DND-41 (cell line): ENCODE measurements at regions not wholly inside any gene's neighbourhood (a gene's known extent, or its start where the extent isn't known, plus 50 kb on each side); places are given as distances from the start of the nearest gene placed in this dataset.

Experiments used
- ATAC-seq: fragments of 200-7000 bp; cut with Tn5 transposase; 3 replicates; pipeline ENCODE4 v1.9.1; 2021; ENCODE audit warnings: low read depth; ENCODE audit not compliant: insufficient read depth
- DNase-seq: peaks from one replicate; pipeline ENCODE4 v3.0.0-alpha.2; 2020
- H2AFZ ChIP-seq: 2 replicates; pipeline ENCODE4 v1.6.0; 2012; ENCODE audit warnings: low read depth, low read length
- H3K27ac ChIP-seq: 2 replicates; pipeline ENCODE4 v1.5.1; 2012; ENCODE audit warnings: low read length, inconsistent platforms
- H3K27me3 ChIP-seq: fragments of 200-600 bp; sonication (generic); 2 replicates; pipeline ENCODE4 v1.6.0; 2012; ENCODE audit warnings: low read length, mild to moderate bottlenecking, inconsistent platforms; ENCODE audit not compliant: insufficient read depth, poor library complexity
- H3K36me3 ChIP-seq: 2 replicates; pipeline ENCODE4 v1.5.1; 2012; ENCODE audit warnings: low read length, inconsistent platforms; ENCODE audit not compliant: insufficient read depth
- H3K4me1 ChIP-seq: 2 replicates; pipeline ENCODE4 v1.5.1; 2012; ENCODE audit warnings: mild to moderate bottlenecking, low read length; ENCODE audit not compliant: insufficient read depth
- H3K4me2 ChIP-seq: 2 replicates; pipeline ENCODE4 v1.6.0; 2012; ENCODE audit warnings: mild to moderate bottlenecking, moderate library complexity, low read length, inconsistent platforms; ENCODE audit not compliant: insufficient read depth
- H3K4me3 ChIP-seq, 2 experiments: fragments of 200-600 bp in 1 of 2; shearing (Covaris generic) in 1 of 2; 2 replicates each; pipeline ENCODE4 v1.5.1; 2012 to 2016; ENCODE audit warnings: inconsistent platforms in 2 of 2, low read length in 2 of 2, mild to moderate bottlenecking in 2 of 2, low read depth in 1 of 2, moderate library complexity in 1 of 2
- H3K79me2 ChIP-seq: 2 replicates; pipeline ENCODE4 v1.6.0; 2012; ENCODE audit warnings: low read length, inconsistent platforms; ENCODE audit not compliant: insufficient read depth
- H3K9ac ChIP-seq: 2 replicates; pipeline ENCODE4 v1.6.0; 2012; ENCODE audit warnings: low read depth, mild to moderate bottlenecking, inconsistent platforms, low read length, moderate library complexity
- H3K9me3 ChIP-seq: 2 replicates; pipeline ENCODE4 v1.5.1; 2012; ENCODE audit warnings: low read length, moderate library complexity, mild to moderate bottlenecking, inconsistent platforms; ENCODE audit not compliant: insufficient read depth, severe bottlenecking
- H4K20me1 ChIP-seq: 2 replicates; pipeline ENCODE4 v1.6.0; 2012; ENCODE audit warnings: low read length; ENCODE audit not compliant: insufficient read depth
- CTCF ChIP-seq: IDR thresholded peaks from 2 replicates; pipeline ENCODE4 v1.5.1; 2012; ENCODE audit warnings: borderline replicate concordance, low read length, moderate library complexity, mild to moderate bottlenecking; ENCODE audit not compliant: poor library complexity, severe bottlenecking; ENCODE audit errors: extremely low read depth
- EZH2 ChIP-seq: IDR thresholded peaks from 3 replicates; pipeline ENCODE4 v1.6.1; 2012; ENCODE audit warnings: borderline replicate concordance, low read depth, mild to moderate bottlenecking, moderate library complexity, low read length, inconsistent platforms; ENCODE audit not compliant: severe bottlenecking

DNA sequence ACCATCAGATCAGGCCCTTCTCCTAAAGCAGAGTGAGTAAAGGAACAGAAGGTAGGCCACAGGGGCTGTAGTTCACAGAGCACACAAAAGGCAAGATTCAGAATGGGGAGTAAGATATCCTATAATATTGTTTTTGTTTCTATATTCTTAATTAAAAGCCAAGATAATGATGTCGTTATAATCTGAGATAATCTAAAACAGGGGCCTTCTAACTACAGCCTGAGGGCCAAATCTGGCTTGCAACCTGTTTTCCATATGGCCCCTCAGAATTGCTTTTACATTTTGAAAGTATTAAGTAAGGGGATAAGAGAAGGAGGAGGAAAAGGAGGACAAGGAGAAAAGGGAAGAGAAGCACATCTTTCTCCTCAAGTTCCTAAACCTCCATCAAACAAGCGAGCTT is 435.8 kb downstream of the CSNK1G3 start:
- H3K4me2 ChIP-seq = no peak overlapping the region
- DNase-seq (no peak), ATAC-seq (no peak)
- H4K20me1 ChIP-seq = no peaks in the 10 kb centered on the region
- H3K79me2 ChIP-seq = no peaks in the 10 kb centered on the region
- H3K27ac ChIP-seq = no peak overlapping the region
- no peak overlapping the region for H3K9ac ChIP-seq
- no peaks in the 10 kb centered on the region for H3K4me1 ChIP-seq
- H3K4me3 ChIP-seq = no peak overlapping the region
- TF ChIP-seq CTCF = no peak
- H3K27me3 ChIP-seq = no peaks in the 10 kb centered on the region
- no peaks in the 10 kb centered on the region for H3K9me3 ChIP-seq
- no peaks in the 10 kb centered on the region for H3K36me3 ChIP-seq
- no peak overlapping the region; the same call in 1 of the 2 replicates for H2AFZ ChIP-seq

DNA sequence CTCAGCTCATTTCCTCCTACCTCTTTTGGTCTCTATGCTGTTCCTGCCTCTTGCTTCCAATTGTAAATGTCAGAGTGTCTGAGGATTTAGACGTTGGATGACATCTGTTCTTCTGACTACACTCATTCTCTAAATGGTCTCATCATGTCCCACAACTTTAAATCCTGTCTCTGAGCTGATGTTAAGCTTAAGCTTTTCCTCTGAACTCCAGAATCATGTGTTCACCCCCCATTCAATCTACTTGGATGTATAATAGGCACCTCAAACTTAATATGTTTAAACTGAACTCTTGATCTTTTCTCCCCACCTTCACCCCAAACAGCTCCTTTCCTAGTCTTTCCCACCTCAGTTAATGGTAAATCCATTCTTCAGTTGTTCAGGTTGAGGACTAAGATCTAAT is 433.6 kb downstream of the CSNK1G3 start:
- H3K36me3 ChIP-seq = no peaks in the 10 kb centered on the region
- ATAC-seq = no peak

DNA sequence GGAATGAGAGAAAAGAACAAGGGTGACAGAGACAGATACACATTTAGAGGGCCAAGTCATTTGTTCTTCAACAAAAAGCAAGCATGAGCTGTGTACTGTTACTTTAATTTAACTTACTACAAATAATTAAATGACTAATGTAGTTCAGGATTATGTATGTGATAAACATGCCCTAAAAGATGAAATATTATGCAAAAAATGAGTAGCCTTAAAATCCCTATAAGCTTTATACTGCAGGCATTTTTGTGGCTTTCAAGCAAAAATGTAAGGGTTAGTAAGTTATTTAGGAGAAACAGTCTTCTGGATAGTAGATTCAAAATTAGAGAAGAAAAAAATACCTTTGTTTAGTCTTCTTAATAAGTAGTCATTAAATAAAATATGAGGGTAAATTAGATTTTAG is 431.2 kb downstream of the CSNK1G3 start:
- Histone ChIP-seq H3K4me3 (no peak overlapping the region), H2AFZ (no peak overlapping the region), H3K4me2 (no peak overlapping the region), H3K4me1 (no peaks in the 10 kb centered on the region), H3K27ac (no peak overlapping the region), H3K27me3 (no peaks in the 10 kb centered on the region), H3K9ac (no peak overlapping the region), H3K79me2 (no peaks in the 10 kb centered on the region), H3K9me3 (peaks cover 10% of the 10 kb centered on the region), H4K20me1 (no peaks in the 10 kb centered on the region), H3K36me3 (no peaks in the 10 kb centered on the region)
- DNase-seq = no peak
- TF ChIP-seq CTCF (no peak), EZH2 (no peak)
- ATAC-seq = no peak

More for the DNA sequence above, 433.6 kb downstream of the CSNK1G3 start:
- no peak overlapping the region for H3K4me3 ChIP-seq
- no peak overlapping the region for H3K27ac ChIP-seq
- DNase-seq = no peak
- no peaks in the 10 kb centered on the region for H4K20me1 ChIP-seq
- no peak overlapping the region for H2AFZ ChIP-seq
- no peak for TF ChIP-seq CTCF
- TF ChIP-seq EZH2 = no peak
- no peaks in the 10 kb centered on the region for H3K4me1 ChIP-seq
- peaks cover 4% of the 10 kb centered on the region for H3K9me3 ChIP-seq
- H3K9ac ChIP-seq = no peak overlapping the region
- H3K79me2 ChIP-seq = no peaks in the 10 kb centered on the region
- H3K27me3 ChIP-seq = no peaks in the 10 kb centered on the region
- no peak overlapping the region for H3K4me2 ChIP-seq

GRCh38 chr5:123940416-123940815 is 428.4 kb downstream of the CSNK1G3 start:
- Histone ChIP-seq H3K36me3 (no peaks in the 10 kb centered on the region), H3K27me3 (no peaks in the 10 kb centered on the region), H3K9me3 (peaks cover 33% of the 10 kb centered on the region), H4K20me1 (no peaks in the 10 kb centered on the region), H3K4me2 (no peak overlapping the region), H3K79me2 (no peaks in the 10 kb centered on the region), H2AFZ (no peak overlapping the region), H3K27ac (no peak overlapping the region), H3K4me1 (no peaks in the 10 kb centered on the region), H3K9ac (no peak overlapping the region), H3K4me3 (no peak overlapping the region)
- TF ChIP-seq EZH2 = no peak
- no peak for TF ChIP-seq CTCF
- no peak for DNase-seq
- no peak for ATAC-seq
